ENCODE measurements at regions not wholly inside any gene's neighbourhood (a gene's known extent, or its start where the extent isn't known, plus 50 kb on each side); places are given as distances from the start of the nearest gene placed in this dataset.
"Not testable (repeated sequence)": the region's sequence is repeated elsewhere in the genome, so short reads cannot be mapped to it uniquely, and the experiment has no call there.

- H3K27ac Mint-ChIP-seq (ENCODE audit: unreplicated experiment), result no peak overlapping the region
- DNase-seq (ENCODE audit: low spot score), result no peak
- no peaks in the 10 kb centered on the region for H3K4me1 Mint-ChIP-seq (ENCODE audit: unreplicated experiment)
- no peaks in the 10 kb centered on the region for H3K9me3 Mint-ChIP-seq (ENCODE audit: unreplicated experiment)
- H3K36me3 Mint-ChIP-seq (ENCODE audit: low read depth, unreplicated experiment), result no peaks in the 10 kb centered on the region
- peaks cover 1% of the 10 kb centered on the region for H3K27me3 Mint-ChIP-seq (ENCODE audit: unreplicated experiment)
- no peak overlapping the region for H3K4me3 Mint-ChIP-seq (ENCODE audit: unreplicated experiment)
- TF ChIP-seq CTCF (IDR thresholded peaks at IDR 0.05; ENCODE audit: unreplicated experiment), result no peak
Observed at GRCh38 chr5:62780230-62780629, 201.6 kb downstream of the LRRC70 start.

- Mint-ChIP-seq H3K27me3 (ENCODE audit: unreplicated experiment) (peaks cover 1% of the 10 kb centered on the region), H3K27ac (ENCODE audit: unreplicated experiment) (no peak overlapping the region), H3K9me3 (ENCODE audit: unreplicated experiment) (no peaks in the 10 kb centered on the region), H3K4me3 (ENCODE audit: unreplicated experiment) (no peak overlapping the region), H3K36me3 (ENCODE audit: low read depth, unreplicated experiment) (no peaks in the 10 kb centered on the region), H3K4me1 (ENCODE audit: unreplicated experiment) (no peaks in the 10 kb centered on the region)
- TF ChIP-seq CTCF (IDR thresholded peaks at IDR 0.05; ENCODE audit: unreplicated experiment), result peak; percentile 77
- peak; percentile 31 for DNase-seq (ENCODE audit: low spot score)
Observed at GRCh38 chr5:62779010-62779422, 200.4 kb downstream of the LRRC70 start.

- Mint-ChIP-seq H3K4me1 (ENCODE audit: unreplicated experiment) (no peaks in the 10 kb centered on the region), H3K36me3 (ENCODE audit: low read depth, unreplicated experiment) (no peaks in the 10 kb centered on the region), H3K27me3 (ENCODE audit: unreplicated experiment) (peaks cover 1% of the 10 kb centered on the region), H3K9me3 (ENCODE audit: unreplicated experiment) (no peaks in the 10 kb centered on the region), H3K4me3 (ENCODE audit: unreplicated experiment) (no peak overlapping the region), H3K27ac (ENCODE audit: unreplicated experiment) (no peak overlapping the region)
- DNase-seq (ENCODE audit: low spot score), result no peak
- no peak for TF ChIP-seq CTCF (IDR thresholded peaks at IDR 0.05; ENCODE audit: unreplicated experiment)
Observed at GRCh38 chr5:62778316-62779009, 199.8 kb downstream of the LRRC70 start.

GRCh38 chr5:62777081-62777480 is 198.5 kb downstream of the LRRC70 start:
- H3K4me1 Mint-ChIP-seq (ENCODE audit: unreplicated experiment); H3K9me3 Mint-ChIP-seq (ENCODE audit: unreplicated experiment); DNase-seq (ENCODE audit: low spot score); H3K36me3 Mint-ChIP-seq (ENCODE audit: low read depth, unreplicated experiment); H3K4me3 Mint-ChIP-seq (ENCODE audit: unreplicated experiment); H3K27ac Mint-ChIP-seq (ENCODE audit: unreplicated experiment); H3K27me3 Mint-ChIP-seq (ENCODE audit: unreplicated experiment): not testable (repeated sequence)

DNA sequence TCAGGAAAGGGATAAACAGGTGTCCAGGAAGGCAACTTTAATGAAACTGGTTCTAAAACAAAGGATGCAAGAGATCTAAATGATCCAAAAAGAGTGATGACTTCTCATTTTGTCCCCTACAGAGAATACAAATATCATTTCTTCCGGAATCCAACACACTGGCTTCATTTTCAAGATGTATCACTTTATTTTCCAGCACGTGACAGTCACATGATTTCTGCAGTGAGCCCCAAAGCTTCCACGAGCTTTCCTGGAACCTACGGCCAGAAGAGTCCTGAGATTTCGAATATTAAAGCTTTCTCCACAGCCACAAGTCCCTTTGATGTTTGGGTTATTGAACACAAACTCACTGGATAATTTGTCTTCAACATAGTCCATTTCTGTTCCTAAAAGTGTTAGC is 198.0 kb downstream of the LRRC70 start:
- not testable (repeated sequence) for H3K36me3 Mint-ChIP-seq (ENCODE audit: low read depth, unreplicated experiment); H3K4me1 Mint-ChIP-seq (ENCODE audit: unreplicated experiment); H3K27ac Mint-ChIP-seq (ENCODE audit: unreplicated experiment); H3K4me3 Mint-ChIP-seq (ENCODE audit: unreplicated experiment); H3K9me3 Mint-ChIP-seq (ENCODE audit: unreplicated experiment); DNase-seq (ENCODE audit: low spot score); H3K27me3 Mint-ChIP-seq (ENCODE audit: unreplicated experiment)

- H3K27me3 Mint-ChIP-seq (ENCODE audit: unreplicated experiment), result peaks cover 1% of the 10 kb centered on the region
- no peaks in the 10 kb centered on the region for H3K4me1 Mint-ChIP-seq (ENCODE audit: unreplicated experiment)
- DNase-seq (ENCODE audit: low spot score), result no peak
- H3K4me3 Mint-ChIP-seq (ENCODE audit: unreplicated experiment), result no peak overlapping the region
- no peak for TF ChIP-seq CTCF (IDR thresholded peaks at IDR 0.05; ENCODE audit: unreplicated experiment)
- no peaks in the 10 kb centered on the region for H3K9me3 Mint-ChIP-seq (ENCODE audit: unreplicated experiment)
- no peaks in the 10 kb centered on the region for H3K36me3 Mint-ChIP-seq (ENCODE audit: low read depth, unreplicated experiment)
- no peak overlapping the region for H3K27ac Mint-ChIP-seq (ENCODE audit: unreplicated experiment)
Observed at GRCh38 chr5:62773460-62773859, 194.8 kb downstream of the LRRC70 start.
